Upper lobe of right lung (tissue), 1 donor: ENCODE measurements at regions not wholly inside any gene's neighbourhood (a gene's known extent, or its start where the extent isn't known, plus 50 kb on each side); places are given as distances from the start of the nearest gene placed in this dataset.

Source experiments
- ATAC-seq: fragments of 200-7000 bp; cut with Tn5 transposase; one replicate; pipeline ENCODE4 v1.9.1; 2020; ENCODE audit warnings: mild to moderate bottlenecking, moderate library complexity
- DNase-seq: peaks from one replicate; pipeline ENCODE4 v3.0.0-alpha.2; 2020
- H3K27ac ChIP-seq: fragments of 200-600 bp; one replicate; pipeline ENCODE4 v1.8.0; 2022
- H3K27me3 ChIP-seq: fragments of 200-600 bp; one replicate; pipeline ENCODE4 v1.8.0; 2022; ENCODE audit warnings: mild to moderate bottlenecking
- H3K36me3 ChIP-seq: fragments of 200-600 bp; one replicate; pipeline ENCODE4 v1.8.0; 2022
- H3K4me1 ChIP-seq: fragments of 200-600 bp; one replicate; pipeline ENCODE4 v1.8.0; 2022
- H3K4me3 ChIP-seq: fragments of 200-600 bp; one replicate; pipeline ENCODE4 v1.8.0; 2022; ENCODE audit warnings: mild to moderate bottlenecking
- H3K9me3 ChIP-seq: fragments of 200-600 bp; one replicate; pipeline ENCODE4 v1.8.0; 2022
- CTCF ChIP-seq: fragments of 200-600 bp; IDR thresholded peaks from one replicate; pipeline ENCODE4 v1.8.0; 2022; ENCODE audit warnings: antibody characterized with exemption
- intact Hi-C: fragments of 100-400 bp; cut with DNase I; formaldehyde crosslinking; loops from one replicate; pipeline ENCODE4 v1.11.0; 2022
- donor health status: DM: no; HTN: yes; CAD: no; lungs with severe emphysema.

- no peak overlapping the region for H3K27ac ChIP-seq
- intact Hi-C loops: no loop called here
Measured at GRCh38 chr3:124529826-124530571, 200.3 kb upstream of the UMPS start.

GRCh38 chr3:124530916-124531315, 199.3 kb upstream of the UMPS start:
- ATAC-seq (no peak), DNase-seq (no peak)
- H3K4me1 ChIP-seq: no peaks in the 10 kb centered on the region
- intact Hi-C loops: no loop called here
- H3K27ac ChIP-seq: no peak overlapping the region
- no peak overlapping the region for H3K4me3 ChIP-seq
- H3K27me3 ChIP-seq: no peaks in the 10 kb centered on the region
- H3K36me3 ChIP-seq: no peaks in the 10 kb centered on the region
- H3K9me3 ChIP-seq: no peaks in the 10 kb centered on the region
- no peak for TF ChIP-seq CTCF

More at GRCh38 chr3:124529826-124530571, 200.3 kb upstream of the UMPS start:
- H3K4me3 ChIP-seq: no peak overlapping the region
- H3K36me3 ChIP-seq: no peaks in the 10 kb centered on the region
- no peaks in the 10 kb centered on the region for H3K4me1 ChIP-seq
- ATAC-seq (no peak), DNase-seq (no peak)
- H3K9me3 ChIP-seq: no peaks in the 10 kb centered on the region
- H3K27me3 ChIP-seq: no peaks in the 10 kb centered on the region
- no peak for TF ChIP-seq CTCF

GRCh38 chr3:124532071-124532470, 198.2 kb upstream of the UMPS start:
- Histone ChIP-seq H3K9me3 (no peaks in the 10 kb centered on the region), H3K27me3 (no peaks in the 10 kb centered on the region), H3K36me3 (no peaks in the 10 kb centered on the region), H3K4me3 (no peak overlapping the region), H3K4me1 (no peaks in the 10 kb centered on the region), H3K27ac (no peak overlapping the region)
- no peak for TF ChIP-seq CTCF
- DNase-seq (no peak), ATAC-seq (no peak)
- intact Hi-C loops: no loop called here

GRCh38 chr3:124535306-124535705, 194.9 kb upstream of the UMPS start:
- intact Hi-C loops: no loop called here
- no peak for DNase-seq
- Histone ChIP-seq H3K4me3 (no peak overlapping the region), H3K36me3 (no peaks in the 10 kb centered on the region), H3K9me3 (no peaks in the 10 kb centered on the region), H3K27me3 (no peaks in the 10 kb centered on the region), H3K4me1 (no peaks in the 10 kb centered on the region), H3K27ac (no peak overlapping the region)
- ATAC-seq: no peak
- no peak for TF ChIP-seq CTCF

- Histone ChIP-seq H3K27ac (no peak overlapping the region), H3K4me3 (no peak overlapping the region), H3K4me1 (no peaks in the 10 kb centered on the region), H3K9me3 (no peaks in the 10 kb centered on the region), H3K36me3 (no peaks in the 10 kb centered on the region), H3K27me3 (no peaks in the 10 kb centered on the region)
- DNase-seq (no peak), ATAC-seq (no peak)
- intact Hi-C loops: no loop called here
- TF ChIP-seq CTCF: no peak
Measured at GRCh38 chr3:124540550-124541211, 189.6 kb upstream of the UMPS start.
